ENCODE measurements at regions not wholly inside any gene's neighbourhood (a gene's known extent, or its start where the extent isn't known, plus 50 kb on each side); places are given as distances from the start of the nearest gene placed in this dataset.

GRCh38 chr17:71217769-71218168, 903.1 kb upstream of the SOX9 start:
- TF ChIP-seq POLR2AphosphoS5 (IDR thresholded peaks at IDR 0.05; ENCODE audit: low read depth, low read length) (no peak), POLR2A (IDR thresholded peaks at IDR 0.05; ENCODE audit: low read depth, low read length) (no peak), TAF1 (IDR thresholded peaks at IDR 0.05; ENCODE audit: borderline replicate concordance, low read depth, low read length) (no peak)
